ENCODE measurements at regions not wholly inside any gene's neighbourhood (a gene's known extent, or its start where the extent isn't known, plus 50 kb on each side); places are given as distances from the start of the nearest gene placed in this dataset.

- ChIA-PET CTCF (no interaction called here), POLR2A (no interaction called here)
- Mint-ChIP-seq H3K4me3 (no peak overlapping the region), H3K4me1 (no peaks in the 10 kb centered on the region), H3K27me3 (no peaks in the 10 kb centered on the region), H3K27ac (no peak overlapping the region), H3K9me3 (ENCODE audit: insufficient read depth) (peaks cover 8% of the 10 kb centered on the region)
- DNase-seq: no peak
- intact Hi-C loops (cut with micrococcal nuclease): no loop called here
- H3K27me3 ChIP-seq (replicated peaks in 1 of 4; ENCODE audit: control extremely low read depth in 1 of 4, control insufficient read depth in 3 of 4, insufficient read depth in 4 of 4, low read length in 3 of 4): no peaks in the 10 kb centered on the region
- H3K9me3 ChIP-seq (ENCODE audit: control extremely low read depth in 1 of 3, control insufficient read depth in 2 of 3, insufficient read depth in 1 of 3, low read length in 2 of 3): peaks cover 0 to 23% (median 0%) of the 10 kb centered on the region in 3 donors
- TF ChIP-seq EZH2 (IDR thresholded peaks at IDR 0.05; ENCODE audit: borderline replicate concordance, insufficient read depth, low read depth, low read length, poor library complexity, severe bottlenecking) (no peak), CTCF (IDR thresholded peaks at IDR 0.05) (no peak)
- no peak overlapping the region for H3K4me3 ChIP-seq (ENCODE audit: control extremely low read depth in 1 of 5, extremely low read depth in 1 of 5, insufficient read depth in 1 of 5, low read depth in 2 of 5, low read length in 4 of 5)
- H2AFZ ChIP-seq (ENCODE audit: insufficient read depth, low read depth, low read length, poor library complexity, severe bottlenecking): no peak overlapping the region
- no peak overlapping the region for H3K9ac ChIP-seq (ENCODE audit: low read length)
- ATAC-seq (ENCODE audit: low read depth): no peak
- 92% methylated on average over 6 of the region's 6 CpGs for WGBS (ENCODE audit: insufficient coverage)
- H4K20me1 ChIP-seq (ENCODE audit: control insufficient read depth, insufficient read depth, low read length, poor library complexity, severe bottlenecking): no peaks in the 10 kb centered on the region
- H3K36me3 ChIP-seq (replicated peaks in 1 of 2; ENCODE audit: control extremely low read depth in 1 of 2, control insufficient read depth in 1 of 2, extremely low read depth in 1 of 2, insufficient read depth in 2 of 2, low read length in 1 of 2): no peaks in the 10 kb centered on the region
- no peaks in the 10 kb centered on the region for H3K4me1 ChIP-seq (ENCODE audit: control insufficient read depth in 2 of 2, insufficient read depth in 2 of 2, low read length in 2 of 2)
- H3K79me2 ChIP-seq (ENCODE audit: control insufficient read depth, insufficient read depth, low read length): no peaks in the 10 kb centered on the region
- H3K4me2 ChIP-seq (replicated peaks; ENCODE audit: low read depth, low read length, poor library complexity, severe bottlenecking): no peak overlapping the region
- no peak overlapping the region for H3K27ac ChIP-seq (ENCODE audit: low read length in 2 of 2)
These were observed 132.7 kb downstream of the JCAD start for GRCh38 chr10:29926693-29927048.

GRCh38 chr10:29925771-29926692 lies 133.4 kb downstream of the JCAD start:
- WGBS (ENCODE audit: insufficient coverage): 84% methylated on average over 2 of the region's 12 CpGs
- no peak overlapping the region for H3K27ac Mint-ChIP-seq
- H3K4me1 Mint-ChIP-seq: no peaks in the 10 kb centered on the region
- H3K4me1 ChIP-seq (ENCODE audit: control insufficient read depth in 2 of 2, insufficient read depth in 2 of 2, low read length in 2 of 2): no peaks in the 10 kb centered on the region
- H3K9me3 Mint-ChIP-seq (ENCODE audit: insufficient read depth): peaks cover 8% of the 10 kb centered on the region
- H3K36me3 ChIP-seq (replicated peaks in 1 of 2; ENCODE audit: control extremely low read depth in 1 of 2, control insufficient read depth in 1 of 2, extremely low read depth in 1 of 2, insufficient read depth in 2 of 2, low read length in 1 of 2): no peaks in the 10 kb centered on the region
- no peak overlapping the region for H3K4me2 ChIP-seq (replicated peaks; ENCODE audit: low read depth, low read length, poor library complexity, severe bottlenecking)
- no peak overlapping the region for H3K27ac ChIP-seq (ENCODE audit: low read length in 2 of 2)
- no peaks in the 10 kb centered on the region for H3K27me3 ChIP-seq (replicated peaks in 1 of 4; ENCODE audit: control extremely low read depth in 1 of 4, control insufficient read depth in 3 of 4, insufficient read depth in 4 of 4, low read length in 3 of 4)
- no peaks in the 10 kb centered on the region for H4K20me1 ChIP-seq (ENCODE audit: control insufficient read depth, insufficient read depth, low read length, poor library complexity, severe bottlenecking)
- no peak overlapping the region for H3K9ac ChIP-seq (ENCODE audit: low read length)
- ChIA-PET CTCF (no interaction called here), POLR2A (no interaction called here)
- intact Hi-C loops (cut with micrococcal nuclease): no loop called here
- ATAC-seq (ENCODE audit: low read depth) (no peak), DNase-seq (no peak)
- peaks cover 0 to 23% (median 0%) of the 10 kb centered on the region in 3 donors for H3K9me3 ChIP-seq (ENCODE audit: control extremely low read depth in 1 of 3, control insufficient read depth in 2 of 3, insufficient read depth in 1 of 3, low read length in 2 of 3)
- H3K79me2 ChIP-seq (ENCODE audit: control insufficient read depth, insufficient read depth, low read length): no peaks in the 10 kb centered on the region
- H3K4me3 Mint-ChIP-seq: no peak overlapping the region
- H2AFZ ChIP-seq (ENCODE audit: insufficient read depth, low read depth, low read length, poor library complexity, severe bottlenecking): no peak overlapping the region
- H3K4me3 ChIP-seq (ENCODE audit: control extremely low read depth in 1 of 5, extremely low read depth in 1 of 5, insufficient read depth in 1 of 5, low read depth in 2 of 5, low read length in 4 of 5): no peak overlapping the region
- H3K27me3 Mint-ChIP-seq: no peaks in the 10 kb centered on the region
- TF ChIP-seq EZH2 (IDR thresholded peaks at IDR 0.05; ENCODE audit: borderline replicate concordance, insufficient read depth, low read depth, low read length, poor library complexity, severe bottlenecking): no peak
- no peak for TF ChIP-seq CTCF (IDR thresholded peaks at IDR 0.05)

All from B cell (primary cell).